Gastroesophageal sphincter (tissue), 3 donors: ENCODE measurements at regions not wholly inside any gene's neighbourhood (a gene's known extent, or its start where the extent isn't known, plus 50 kb on each side); places are given as distances from the start of the nearest gene placed in this dataset.

ENCODE experiments used
- EP300 ChIP-seq: sonication (generic); formaldehyde crosslinking; IDR thresholded peaks from one replicate; pipeline ENCODE4 v1.6.1; 2017; ENCODE audit warnings: antibody characterized with exemption, mild to moderate bottlenecking
- TF ChIP-seq, protein P1 (sequence below), 4 experiments: fragments of 200-600 bp in 2 of 4; fragments of 450-650 bp in 2 of 4; sonication (generic) in 1 of 4; IDR thresholded peaks; one replicate each; pipeline ENCODE4 v1.5.1; 2017 to 2019; ENCODE audit warnings: antibody characterized with exemption in 4 of 4, mild to moderate bottlenecking in 2 of 4, moderate library complexity in 2 of 4

- TF ChIP-seq EP300: no peak
- TF ChIP-seq, protein P1, sequence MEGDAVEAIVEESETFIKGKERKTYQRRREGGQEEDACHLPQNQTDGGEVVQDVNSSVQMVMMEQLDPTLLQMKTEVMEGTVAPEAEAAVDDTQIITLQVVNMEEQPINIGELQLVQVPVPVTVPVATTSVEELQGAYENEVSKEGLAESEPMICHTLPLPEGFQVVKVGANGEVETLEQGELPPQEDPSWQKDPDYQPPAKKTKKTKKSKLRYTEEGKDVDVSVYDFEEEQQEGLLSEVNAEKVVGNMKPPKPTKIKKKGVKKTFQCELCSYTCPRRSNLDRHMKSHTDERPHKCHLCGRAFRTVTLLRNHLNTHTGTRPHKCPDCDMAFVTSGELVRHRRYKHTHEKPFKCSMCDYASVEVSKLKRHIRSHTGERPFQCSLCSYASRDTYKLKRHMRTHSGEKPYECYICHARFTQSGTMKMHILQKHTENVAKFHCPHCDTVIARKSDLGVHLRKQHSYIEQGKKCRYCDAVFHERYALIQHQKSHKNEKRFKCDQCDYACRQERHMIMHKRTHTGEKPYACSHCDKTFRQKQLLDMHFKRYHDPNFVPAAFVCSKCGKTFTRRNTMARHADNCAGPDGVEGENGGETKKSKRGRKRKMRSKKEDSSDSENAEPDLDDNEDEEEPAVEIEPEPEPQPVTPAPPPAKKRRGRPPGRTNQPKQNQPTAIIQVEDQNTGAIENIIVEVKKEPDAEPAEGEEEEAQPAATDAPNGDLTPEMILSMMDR (IDR thresholded peaks at IDR 0.05): no peak
Observed at GRCh38 chr11:106329273-106330018, 252.0 kb downstream of the AASDHPPT start.
